CD4-positive, alpha-beta T cell treated with Interferon gamma for 1 hour (primary cell): ENCODE measurements at regions not wholly inside any gene's neighbourhood (a gene's known extent, or its start where the extent isn't known, plus 50 kb on each side); places are given as distances from the start of the nearest gene placed in this dataset.

Experiments
- DNase-seq: peaks from one replicate; pipeline ENCODE4 v3.0.0-alpha.2; 2020

DNA sequence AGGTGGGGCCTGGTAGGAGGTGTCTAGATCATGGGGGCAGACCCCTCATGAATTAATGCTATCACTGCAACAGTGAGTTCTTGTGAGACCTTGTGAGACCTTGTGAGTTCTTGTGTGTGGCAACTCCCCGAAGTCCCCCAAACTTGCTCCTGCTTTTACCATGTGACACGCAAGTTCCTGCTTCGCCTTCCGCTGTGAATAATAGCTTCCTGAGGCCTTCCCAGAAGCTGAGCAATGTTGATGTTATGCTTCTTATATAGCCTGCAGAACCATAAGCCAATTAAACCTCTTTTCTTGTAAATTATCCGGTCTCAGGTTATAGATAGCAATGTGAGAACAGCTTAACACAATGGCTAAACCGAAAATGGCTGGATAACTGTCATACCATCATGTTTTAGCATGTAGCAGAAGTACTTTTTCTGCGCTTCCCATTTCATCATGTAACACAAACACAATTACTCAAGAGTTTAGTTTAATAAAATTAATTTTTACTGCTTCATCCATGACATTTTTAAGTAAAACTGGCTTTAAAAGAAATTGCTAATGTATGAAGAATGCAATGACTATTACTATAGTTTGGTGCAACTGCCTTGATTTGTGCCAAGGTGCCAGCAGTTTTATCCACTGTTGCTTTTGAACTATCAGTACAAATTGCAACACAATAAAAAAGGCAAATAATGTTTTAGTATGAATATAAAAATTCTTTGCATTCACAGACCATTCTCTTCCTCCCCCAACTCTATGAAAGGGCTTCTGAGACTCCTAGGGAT is 87.7 kb upstream of the TMEM168 start:
- no peak for DNase-seq

DNA sequence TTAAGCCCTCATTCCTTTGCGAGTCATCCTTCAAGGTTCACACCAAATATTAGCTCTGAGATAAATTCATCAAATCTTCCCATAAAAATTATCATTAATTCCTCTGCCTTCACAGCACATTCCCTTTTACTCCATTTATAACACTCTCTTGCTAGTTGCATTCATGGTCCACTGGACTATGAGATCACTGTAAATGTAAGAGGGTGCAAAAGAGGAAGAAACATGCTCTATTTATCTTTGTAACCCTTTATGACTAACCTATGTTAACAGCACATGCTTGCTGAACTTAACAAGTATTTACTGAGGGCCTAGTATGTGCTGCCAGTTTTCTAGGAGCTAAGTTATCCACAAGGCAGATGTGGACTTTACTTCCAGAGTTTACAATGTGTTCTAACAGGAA is 86.7 kb upstream of the TMEM168 start:
- DNase-seq = no peak

DNA sequence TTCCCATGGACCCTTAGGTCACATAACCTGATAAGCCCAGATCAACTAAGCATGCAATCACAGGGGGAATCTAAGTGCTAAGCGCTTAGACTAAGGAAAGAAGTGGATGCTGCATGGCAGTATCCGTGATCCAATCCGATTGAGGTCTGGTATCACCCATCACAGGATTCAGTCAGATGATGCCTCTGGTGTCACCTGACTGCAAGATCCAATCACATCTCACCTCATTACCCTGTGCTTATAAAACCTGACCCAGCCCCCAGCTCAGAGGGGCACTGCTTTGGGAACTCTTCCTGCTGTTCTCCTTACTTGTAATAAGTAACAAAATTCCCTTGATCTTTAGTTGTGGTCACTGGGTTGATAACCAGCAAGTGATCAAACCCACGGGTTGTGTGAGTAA is 84.7 kb upstream of the TMEM168 start:
- no peak for DNase-seq

DNA sequence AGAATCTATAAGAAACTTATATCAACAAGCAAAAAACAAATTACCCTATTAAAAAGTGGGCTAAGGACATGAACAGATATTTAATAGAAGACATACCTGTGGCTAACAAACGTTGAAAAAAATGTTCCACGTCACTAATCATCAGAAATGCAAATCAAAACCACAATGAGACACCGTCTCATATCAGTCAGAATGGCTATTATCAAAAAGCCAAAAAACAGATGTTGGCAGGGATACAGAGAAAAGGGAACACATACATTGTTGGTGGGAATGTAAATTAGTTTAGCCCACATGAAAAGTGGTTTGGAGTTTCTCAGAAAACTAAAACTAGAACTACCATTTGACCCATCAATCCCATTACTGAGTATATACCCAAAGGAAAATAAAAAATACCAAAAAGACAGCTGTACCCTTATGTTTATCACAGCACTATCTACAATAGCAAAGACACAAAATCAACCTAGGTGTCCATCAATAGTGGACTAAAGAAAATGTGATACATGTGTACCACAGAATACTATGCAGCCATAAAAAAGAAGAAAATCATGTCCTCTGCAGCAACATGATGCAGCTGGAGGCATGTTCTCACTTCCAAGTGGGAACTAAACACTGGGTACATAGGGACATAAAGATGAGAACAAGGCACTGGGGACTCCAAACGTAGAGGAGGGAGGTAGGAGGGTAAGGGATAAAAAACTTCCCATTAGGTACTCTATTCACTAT is 83.8 kb upstream of the TMEM168 start:
- no peak for DNase-seq

DNA sequence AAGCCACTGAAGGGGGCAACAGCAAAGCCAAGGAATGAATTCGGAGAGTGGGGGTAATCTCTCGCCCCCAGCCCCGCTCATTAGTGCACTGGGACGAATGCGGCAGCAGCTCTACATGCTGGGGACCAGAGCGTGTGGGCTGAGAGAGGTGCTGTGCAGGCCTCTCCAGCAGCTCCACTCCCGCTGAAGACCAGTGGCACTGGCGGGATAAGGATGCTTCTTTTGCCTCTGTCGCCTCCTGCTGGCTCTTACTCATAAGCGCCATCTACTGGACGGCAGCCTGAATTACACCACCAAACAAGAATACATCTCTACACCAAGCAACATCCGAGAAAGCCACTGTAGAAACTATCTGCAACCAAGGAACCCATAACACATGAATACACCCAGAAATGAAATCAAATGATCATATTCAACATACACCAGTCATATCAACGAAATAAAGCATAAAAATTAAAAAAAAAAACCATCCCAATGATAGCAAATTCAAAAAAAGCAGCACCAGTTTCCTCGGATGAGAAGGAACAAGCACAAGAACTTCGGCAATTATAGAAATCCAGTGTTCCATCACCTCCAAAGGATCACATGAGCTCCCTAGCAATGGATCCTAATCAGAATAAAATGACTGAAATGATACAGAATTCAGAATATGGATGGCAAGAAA is 79.0 kb upstream of the TMEM168 start:
- DNase-seq = peak; percentile 40

DNA sequence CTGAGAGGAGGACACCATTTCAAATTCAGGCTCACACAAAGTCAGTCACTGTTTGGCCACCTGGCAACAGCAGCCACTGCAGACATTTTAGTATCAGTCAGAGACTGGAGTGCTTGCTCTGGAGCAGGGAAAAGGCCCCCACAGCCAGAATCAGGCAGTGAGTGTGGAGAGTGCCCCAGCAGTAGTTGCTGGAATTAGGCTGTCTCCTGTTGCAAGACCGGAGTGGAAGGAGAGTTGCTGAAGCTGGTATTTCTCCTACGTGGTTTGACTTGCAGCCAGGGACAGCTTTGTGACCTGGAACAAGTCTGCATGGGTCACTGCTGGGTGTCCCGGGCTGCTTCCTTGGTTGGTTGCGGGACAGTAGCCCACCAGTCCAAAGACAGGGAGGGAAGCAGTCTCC is 78.4 kb upstream of the TMEM168 start:
- DNase-seq = no peak

DNA sequence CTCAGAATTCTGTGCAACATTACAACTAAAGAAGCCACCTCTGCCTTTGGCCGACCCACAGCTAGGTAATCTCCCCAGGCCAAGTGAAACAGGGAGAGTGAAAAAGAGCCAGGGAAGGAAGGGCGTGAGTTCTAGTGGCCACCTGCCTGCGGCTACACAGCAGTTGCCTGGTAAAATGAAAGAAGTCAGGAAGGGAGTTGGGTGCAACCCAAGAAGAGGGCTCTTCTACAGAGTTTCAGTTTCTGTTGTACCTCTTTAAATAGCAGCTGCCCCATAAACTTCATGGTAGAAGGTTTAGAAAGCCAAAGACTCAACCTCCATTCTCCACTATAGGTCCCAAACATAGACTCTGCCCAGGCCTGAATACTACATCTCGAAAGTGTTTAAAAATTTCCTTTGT is 76.2 kb upstream of the TMEM168 start:
- no peak for DNase-seq

DNA sequence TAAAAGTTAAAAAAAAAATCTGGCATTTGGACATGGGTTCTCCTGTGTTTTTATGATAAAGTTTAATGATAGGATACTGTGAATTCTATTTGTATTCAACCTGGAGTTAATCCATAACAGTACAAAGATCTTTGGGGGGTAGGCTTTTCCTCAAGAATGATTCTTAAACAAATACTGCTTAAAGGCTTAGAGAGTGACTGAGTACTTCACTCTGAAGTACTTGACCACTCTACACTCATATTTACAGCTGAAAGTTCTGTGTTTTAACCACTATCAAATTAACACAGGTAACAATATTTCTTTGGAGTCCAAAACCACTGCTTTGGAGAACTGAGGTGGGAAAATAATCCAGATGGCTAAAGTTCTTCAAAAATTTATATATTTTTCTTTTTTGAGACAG is 74.2 kb upstream of the TMEM168 start:
- no peak for DNase-seq

DNA sequence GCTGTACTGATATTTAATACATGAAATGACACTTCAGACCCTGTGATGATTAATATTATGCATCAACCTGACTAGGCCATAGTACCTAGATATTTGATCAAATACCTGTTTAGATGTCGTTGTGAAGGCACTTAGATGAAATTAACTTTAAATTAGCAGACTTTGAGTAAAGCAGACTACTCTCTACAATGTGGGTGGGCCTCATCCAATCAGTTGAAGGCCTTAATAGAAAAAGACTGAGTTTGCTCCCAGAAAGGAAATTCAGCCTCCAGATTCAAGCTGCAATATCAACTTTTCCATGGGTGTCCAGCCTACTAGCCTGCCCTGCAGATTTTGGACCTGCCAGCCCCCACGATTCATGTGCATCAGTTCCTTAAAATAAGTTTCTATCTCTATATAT is 68.6 kb upstream of the TMEM168 start:
- DNase-seq = no peak

DNA sequence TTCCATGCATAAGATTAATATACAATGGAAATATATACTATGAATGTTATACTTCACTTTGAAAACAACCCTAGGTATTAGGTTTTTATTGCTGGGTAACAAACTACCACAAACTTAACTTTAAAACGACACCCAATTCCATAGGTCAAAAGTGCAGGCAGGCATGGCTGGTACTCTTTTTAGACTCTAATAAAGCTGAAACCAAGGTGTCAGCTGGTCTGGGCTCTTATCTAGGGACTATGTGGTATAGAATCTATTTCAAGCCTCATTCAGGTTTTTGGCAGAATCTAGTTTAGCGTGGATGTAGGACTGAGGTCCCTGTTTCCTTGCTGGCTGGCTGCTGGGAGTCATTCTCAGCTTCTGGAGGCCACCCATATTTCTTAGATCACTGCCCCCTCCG is 65.0 kb upstream of the TMEM168 start:
- DNase-seq = no peak

DNA sequence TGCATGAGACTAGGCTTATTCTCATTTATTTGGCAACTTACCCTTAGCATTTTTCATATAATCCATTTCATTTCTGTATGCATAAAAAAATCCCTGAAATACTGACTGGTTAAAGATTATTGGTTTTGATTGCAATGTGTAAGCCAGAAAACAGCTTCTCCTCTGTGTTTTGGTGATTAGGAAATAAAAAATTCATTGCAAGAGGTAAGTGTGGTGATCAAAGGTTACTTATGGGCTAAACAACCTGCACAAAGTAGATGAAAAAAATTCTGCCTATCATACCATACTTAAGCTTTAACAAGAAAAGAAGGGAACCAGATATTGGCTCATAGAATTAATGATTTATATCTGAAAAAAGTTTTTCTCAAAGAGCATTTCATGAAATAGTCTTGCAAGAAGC is 64.0 kb upstream of the TMEM168 start:
- no peak for DNase-seq

DNA sequence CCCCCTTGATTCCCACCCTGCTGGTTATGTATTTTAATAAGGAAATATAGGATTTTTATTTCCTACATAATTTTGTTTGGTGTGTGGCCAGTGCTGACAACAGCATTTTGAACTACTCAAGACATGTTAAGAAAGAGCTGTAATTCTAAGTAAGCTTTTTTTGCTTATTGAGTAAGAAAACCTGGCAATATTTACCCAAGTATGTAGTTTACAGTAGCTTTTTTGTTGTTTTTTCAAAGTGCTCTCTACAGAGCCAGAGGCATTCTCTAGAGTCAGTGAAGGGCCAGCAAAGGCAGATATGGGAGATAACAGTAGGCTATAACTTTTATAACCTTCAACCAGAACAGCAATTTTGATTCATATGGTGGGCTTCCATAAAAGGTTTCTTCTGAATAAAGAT is 63.2 kb upstream of the TMEM168 start:
- DNase-seq = no peak

DNA sequence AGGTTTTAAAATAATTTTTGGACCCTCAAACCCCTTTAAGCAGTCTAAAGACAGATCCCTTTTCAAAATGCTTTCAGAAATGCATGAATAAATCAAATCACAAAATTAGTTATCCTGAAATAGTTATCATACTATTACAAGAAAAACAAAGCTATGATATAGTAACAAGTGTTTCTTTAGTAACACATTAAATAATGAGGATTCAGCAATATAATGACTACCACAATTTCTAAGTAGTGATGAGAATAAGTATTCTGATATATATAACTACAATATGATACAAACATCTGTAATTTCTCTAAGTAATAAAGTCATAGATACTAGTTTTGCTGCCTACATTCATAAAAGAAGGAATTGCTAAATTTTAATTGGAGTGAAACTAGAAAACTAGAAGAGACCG is 53.0 kb upstream of the TMEM168 start:
- no peak for DNase-seq
